OCI-LY3 (cell line): ENCODE measurements at regions not wholly inside any gene's neighbourhood (a gene's known extent, or its start where the extent isn't known, plus 50 kb on each side); places are given as distances from the start of the nearest gene placed in this dataset.

ENCODE experiments used
- H2AFZ ChIP-seq: fragments of 200-600, 300-600 bp; shearing (Covaris generic); 2 replicates; pipeline ENCODE4 v1.6.0; 2014; ENCODE audit warnings: antibody characterized with exemption, low read depth, low read length
- H3K27ac ChIP-seq: fragments of 200-600, 300-600 bp; sonication (generic); 2 replicates; pipeline ENCODE4 v1.5.1; 2014; ENCODE audit warnings: mild to moderate bottlenecking, low read length, moderate library complexity, mixed read lengths
- H3K27me3 ChIP-seq: fragments of 200-600, 300-600 bp; sonication (generic); 2 replicates; pipeline ENCODE4 v1.6.1; 2014; ENCODE audit warnings: low read depth, low read length, mixed read lengths
- H3K36me3 ChIP-seq: fragments of 200-600, 300-600 bp; sonication (generic); replicated peaks from 2 replicates; pipeline ENCODE3; 2014; ENCODE audit warnings: low read depth, low read length, mixed read lengths
- H3K4me1 ChIP-seq: fragments of 300-600, 200-600 bp; sonication (generic); 2 replicates; pipeline ENCODE4 v1.6.1; 2014; ENCODE audit warnings: low read length, mixed read lengths
- H3K4me2 ChIP-seq: fragments of 200-600, 300-600 bp; sonication (generic); 2 replicates; pipeline ENCODE4 v1.6.1; 2014; ENCODE audit warnings: low read length, mixed read lengths
- H3K4me3 ChIP-seq: fragments of 300-600, 200-600 bp; sonication (generic); 2 replicates; pipeline ENCODE4 v1.5.1; 2014; ENCODE audit warnings: antibody characterized with exemption, mild to moderate bottlenecking, low read length, moderate library complexity
- H3K79me2 ChIP-seq: fragments of 300-600, 200-600 bp; shearing (Covaris generic); 2 replicates; pipeline ENCODE4 v1.6.1; 2014; ENCODE audit warnings: mild to moderate bottlenecking, low read length, mixed read lengths
- H3K9ac ChIP-seq: fragments of 300-600, 200-600 bp; shearing (Covaris generic); 2 replicates; pipeline ENCODE4 v1.6.0; 2014; ENCODE audit warnings: mild to moderate bottlenecking, low read length, moderate library complexity
- H3K9me3 ChIP-seq: fragments of 200-600, 300-600 bp; shearing (Covaris generic); 2 replicates; pipeline ENCODE4 v1.6.1; 2014; ENCODE audit warnings: low read length, mixed read lengths; ENCODE audit not compliant: insufficient read depth
- H4K20me1 ChIP-seq: fragments of 200-600, 300-600 bp; sonication (generic); 2 replicates; pipeline ENCODE4 v1.6.1; 2016; ENCODE audit warnings: low read length, mixed read lengths; ENCODE audit not compliant: insufficient read depth
- CTCF ChIP-seq: fragments of 200-600, 300-600 bp; sonication (generic); IDR thresholded peaks from 2 replicates; pipeline ENCODE4 v1.5.1; 2014; ENCODE audit warnings: antibody characterized with exemption, low read length, low read depth
- EZH2phosphoT487 ChIP-seq: fragments of 200-600 bp; shearing (Covaris generic); IDR thresholded peaks from 2 replicates; pipeline ENCODE4 v1.6.1; 2018; ENCODE audit warnings: antibody characterized with exemption, mixed run types, low read depth

- Histone ChIP-seq H3K4me2 (no peak overlapping the region), H3K4me3 (no peak overlapping the region), H4K20me1 (no peaks in the 10 kb centered on the region), H3K27ac (no peak overlapping the region), H3K27me3 (no peaks in the 10 kb centered on the region), H3K9ac (no peak overlapping the region), H3K79me2 (no peaks in the 10 kb centered on the region), H2AFZ (no peak overlapping the region), H3K36me3 (peaks cover 2% of the 10 kb centered on the region), H3K9me3 (no peaks in the 10 kb centered on the region), H3K4me1 (peaks cover 4% of the 10 kb centered on the region)
- TF ChIP-seq EZH2phosphoT487 = no peak
- no peak for TF ChIP-seq CTCF
Measured at GRCh38 chr10:108471420-108471819, 1306.9 kb upstream of the SORCS1 start.

DNA sequence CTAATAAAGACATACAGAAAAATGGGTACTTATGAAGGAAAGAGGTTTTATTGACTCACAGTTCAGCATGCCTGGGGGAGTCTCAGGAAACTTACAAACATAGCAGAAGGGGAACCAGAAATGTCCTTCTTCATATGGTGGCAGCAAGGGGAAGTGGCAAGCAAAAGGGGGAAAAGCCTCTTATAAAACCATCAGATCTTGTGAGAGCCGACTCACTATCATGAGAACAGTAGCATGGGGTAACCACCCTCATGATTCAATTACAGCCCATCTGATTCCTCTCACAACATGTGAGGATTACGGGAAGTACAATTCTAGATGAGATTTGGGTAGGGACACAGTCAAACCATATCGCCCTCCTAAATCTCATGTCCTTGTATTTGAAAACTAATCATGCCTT is 1305.4 kb upstream of the SORCS1 start:
- Histone ChIP-seq H2AFZ (no peak overlapping the region), H3K36me3 (peaks cover 2% of the 10 kb centered on the region), H3K9ac (no peak overlapping the region), H4K20me1 (no peaks in the 10 kb centered on the region), H3K79me2 (no peaks in the 10 kb centered on the region), H3K4me2 (no peak overlapping the region), H3K4me1 (peaks cover 4% of the 10 kb centered on the region), H3K9me3 (no peaks in the 10 kb centered on the region), H3K27ac (peak overlapping the region; percentile 47), H3K4me3 (no peak overlapping the region), H3K27me3 (no peaks in the 10 kb centered on the region)
- no peak for TF ChIP-seq EZH2phosphoT487
- TF ChIP-seq CTCF = no peak

- H3K4me3 ChIP-seq = no peak overlapping the region
- no peak overlapping the region for H3K27ac ChIP-seq
- no peaks in the 10 kb centered on the region for H4K20me1 ChIP-seq
- H3K27me3 ChIP-seq = no peaks in the 10 kb centered on the region
- H3K4me1 ChIP-seq = peaks cover 14% of the 10 kb centered on the region
- no peak overlapping the region for H3K4me2 ChIP-seq
- peaks cover 2% of the 10 kb centered on the region for H3K36me3 ChIP-seq
- no peaks in the 10 kb centered on the region for H3K79me2 ChIP-seq
- no peak overlapping the region for H2AFZ ChIP-seq
- no peak overlapping the region for H3K9ac ChIP-seq
- H3K9me3 ChIP-seq = no peaks in the 10 kb centered on the region
- TF ChIP-seq EZH2phosphoT487 = no peak
Measured at GRCh38 chr10:108465871-108466641, 1301.5 kb upstream of the SORCS1 start.

DNA sequence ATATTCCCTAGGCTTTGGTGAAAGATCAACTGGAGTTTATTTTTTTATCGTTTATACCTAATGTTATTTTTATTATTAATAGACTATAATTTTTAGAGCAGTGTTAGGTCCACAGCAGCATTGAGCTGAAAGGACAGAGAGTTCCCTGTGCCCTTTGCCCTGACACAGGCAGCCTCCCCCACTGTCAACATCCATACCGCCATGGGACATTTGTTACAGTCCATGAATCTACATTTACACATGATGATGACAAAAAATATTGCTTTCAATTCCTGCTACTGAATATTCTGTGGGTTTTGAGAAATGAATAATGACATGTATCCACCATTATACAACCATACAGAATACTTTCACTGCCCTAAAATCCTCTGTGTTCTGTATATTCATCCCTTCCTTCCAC is 1297.5 kb upstream of the SORCS1 start:
- TF ChIP-seq EZH2phosphoT487 (no peak), CTCF (no peak)
- Histone ChIP-seq H3K36me3 (no peaks in the 10 kb centered on the region), H3K79me2 (no peaks in the 10 kb centered on the region), H3K4me2 (peak overlapping the region; percentile 22; the same call in 1 of the 2 replicates), H3K4me1 (peaks cover 10% of the 10 kb centered on the region), H4K20me1 (no peaks in the 10 kb centered on the region), H3K27ac (no peak overlapping the region), H2AFZ (no peak overlapping the region), H3K27me3 (no peaks in the 10 kb centered on the region), H3K9me3 (no peaks in the 10 kb centered on the region), H3K4me3 (no peak overlapping the region), H3K9ac (no peak overlapping the region)
